HG03460 (cell line): ENCODE measurements at regions not wholly inside any gene's neighbourhood (a gene's known extent, or its start where the extent isn't known, plus 50 kb on each side); places are given as distances from the start of the nearest gene placed in this dataset.

ENCODE experiments used
- ATAC-seq: cut with Tn5 transposase; IDR thresholded peaks from one replicate; pipeline ENCODE4 v1.9.1; 2021; ENCODE audit not compliant: unreplicated experiment

DNA sequence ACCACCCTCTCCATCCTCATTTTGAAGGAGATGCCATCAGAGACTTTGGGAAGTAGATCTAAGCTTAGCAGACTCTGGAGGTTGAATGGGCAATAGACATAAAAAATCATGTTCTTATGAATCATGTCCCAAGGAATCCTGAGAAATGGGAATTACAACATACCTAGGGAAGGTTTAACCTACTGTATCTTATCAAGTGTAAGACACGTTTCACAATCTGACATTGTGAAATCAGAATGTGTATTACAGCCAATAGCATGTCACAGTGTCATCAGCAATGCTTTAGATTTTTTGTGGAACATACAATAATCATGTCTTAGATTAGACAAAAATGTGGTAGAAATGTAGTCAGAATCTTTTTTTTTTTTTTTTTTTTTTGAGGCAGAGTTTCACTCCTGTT lies 332.4 kb upstream of the TLE3 start:
- ATAC-seq, result no peak

DNA sequence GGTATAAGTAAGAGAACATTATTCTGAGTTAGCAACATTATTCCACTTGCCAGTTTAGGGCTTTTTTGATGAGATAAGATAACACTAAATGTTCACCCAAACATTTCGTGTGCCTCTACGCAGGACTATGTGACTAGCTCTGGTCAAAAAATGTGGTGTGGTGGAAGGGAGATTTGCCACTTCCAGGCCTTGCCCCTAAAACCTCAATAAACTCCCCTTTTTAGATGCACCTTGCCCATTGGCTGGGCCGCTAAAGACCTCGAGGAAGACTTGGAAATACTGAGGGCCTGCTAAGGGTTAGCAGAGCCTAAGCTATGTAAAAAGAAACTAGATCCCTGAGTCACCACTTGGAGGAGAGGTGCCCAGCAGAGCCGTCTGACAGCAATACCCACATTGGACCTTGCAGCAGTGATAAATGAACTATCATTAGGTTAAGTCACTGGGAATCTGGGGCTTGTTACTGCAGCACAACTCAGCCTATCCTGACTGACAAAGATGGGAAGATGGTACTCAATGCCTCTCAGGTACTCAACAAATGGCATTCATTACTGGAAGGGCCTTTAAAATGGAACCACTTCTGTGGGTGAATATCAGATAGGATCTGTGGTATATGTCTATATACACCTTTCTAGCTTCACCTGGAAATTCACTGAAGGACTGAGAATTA lies 331.5 kb upstream of the TLE3 start:
- ATAC-seq, result no peak

DNA sequence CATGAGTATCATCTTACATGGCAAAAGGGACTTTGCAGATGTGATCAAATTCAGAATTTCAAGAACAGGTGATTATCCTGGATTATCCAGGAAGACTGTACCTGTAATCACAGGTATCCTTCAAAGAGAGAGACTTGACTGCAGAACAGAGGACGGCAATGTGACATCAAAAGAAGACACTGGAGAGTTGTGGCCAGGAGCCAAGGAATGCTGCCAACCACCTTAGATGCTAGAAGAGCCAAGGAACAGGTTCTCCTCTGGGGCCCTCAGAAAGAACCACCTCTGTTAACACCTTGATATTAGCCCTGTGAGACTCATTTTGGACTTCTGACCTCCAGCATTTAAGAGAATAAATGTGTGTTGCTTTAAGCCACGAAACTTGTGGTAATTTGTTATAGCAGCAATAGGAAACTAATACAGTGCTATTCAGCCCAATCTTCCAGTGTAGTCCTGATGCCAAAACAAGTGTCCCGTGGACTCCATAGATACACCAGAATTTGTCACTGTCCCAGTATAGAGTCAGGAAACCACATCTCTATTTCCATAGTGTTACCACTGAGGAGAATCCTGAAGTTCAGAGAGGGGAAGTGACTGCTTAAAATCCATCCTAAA lies 330.6 kb upstream of the TLE3 start:
- ATAC-seq, result no peak

DNA sequence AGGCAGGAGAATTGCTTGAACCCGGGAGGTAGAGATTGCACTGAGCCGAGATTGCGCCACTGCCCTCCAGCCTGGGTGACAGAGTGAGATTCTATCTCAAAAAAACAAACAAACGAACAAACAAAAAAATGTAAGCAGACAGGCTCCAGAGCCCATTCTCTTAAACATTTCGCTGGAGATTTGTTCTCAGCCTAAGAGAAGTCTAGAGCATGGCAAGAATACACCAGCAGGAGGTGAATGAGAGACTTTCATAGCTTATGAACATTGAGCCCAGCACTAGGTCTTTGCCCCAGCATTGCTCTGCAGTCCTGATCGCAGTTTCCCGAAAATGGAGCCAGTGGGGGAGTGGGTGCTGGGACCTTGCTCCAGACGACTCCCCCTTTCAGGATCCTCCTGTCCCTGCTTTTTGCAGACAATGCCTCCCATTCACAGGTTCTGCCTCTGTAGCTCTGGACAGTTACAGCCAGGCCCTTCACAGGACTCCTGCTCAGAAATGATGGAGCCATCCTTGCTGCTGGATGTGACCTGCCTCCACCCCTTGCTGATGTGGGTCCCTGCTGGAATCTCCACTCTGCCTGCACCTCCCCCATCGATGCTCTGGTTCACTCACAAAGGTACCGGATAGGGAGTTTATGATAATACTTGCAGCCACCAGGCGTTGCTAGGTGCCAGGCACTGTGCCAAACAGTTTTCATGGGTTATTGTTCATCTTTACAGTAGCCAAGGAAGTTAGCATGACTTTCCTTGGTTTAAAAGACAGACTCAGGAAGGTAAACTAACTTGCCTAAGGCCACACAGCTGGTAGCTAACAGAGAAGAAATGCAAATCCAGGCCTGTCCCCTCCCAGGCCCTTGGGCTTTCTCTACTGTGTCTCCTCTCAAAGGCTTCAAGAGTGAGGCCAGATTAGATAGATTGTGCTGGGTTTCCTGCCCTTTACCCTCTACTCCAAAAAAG lies 329.7 kb upstream of the TLE3 start:
- no peak for ATAC-seq

DNA sequence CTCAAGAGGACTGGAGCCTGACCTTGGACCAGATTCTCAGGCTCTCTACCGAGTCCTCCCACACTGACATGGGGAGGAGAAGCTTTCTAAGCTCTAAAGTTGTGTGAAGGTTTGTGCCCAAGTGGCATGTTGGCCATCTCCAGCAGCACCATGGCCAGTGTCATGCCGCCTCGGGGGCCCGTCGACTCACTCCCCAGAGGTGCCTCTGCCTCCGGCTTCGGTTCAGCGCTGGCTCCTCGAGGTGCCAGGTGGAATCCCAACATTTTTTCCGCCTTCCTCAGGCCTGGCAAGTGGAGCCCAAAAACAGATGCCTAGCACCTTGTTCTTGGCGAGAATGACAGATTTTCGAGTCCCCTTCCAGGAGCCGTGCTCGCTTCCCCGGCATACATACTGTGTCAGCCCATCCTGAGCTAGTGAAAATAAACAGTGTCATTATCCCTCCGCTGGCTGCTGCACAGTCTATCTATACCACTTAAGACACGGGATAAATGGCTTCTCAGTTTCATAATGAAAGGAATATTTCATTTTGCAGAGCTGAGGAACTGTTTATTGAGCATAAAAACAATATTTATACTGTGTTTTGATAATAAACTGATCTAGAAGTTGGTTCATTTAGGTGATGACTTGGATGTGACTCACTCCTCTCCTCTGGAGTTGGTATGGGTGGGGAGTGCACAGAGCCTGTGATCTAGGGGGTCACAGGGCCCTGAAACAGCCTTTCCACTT lies 328.5 kb upstream of the TLE3 start:
- no peak for ATAC-seq

DNA sequence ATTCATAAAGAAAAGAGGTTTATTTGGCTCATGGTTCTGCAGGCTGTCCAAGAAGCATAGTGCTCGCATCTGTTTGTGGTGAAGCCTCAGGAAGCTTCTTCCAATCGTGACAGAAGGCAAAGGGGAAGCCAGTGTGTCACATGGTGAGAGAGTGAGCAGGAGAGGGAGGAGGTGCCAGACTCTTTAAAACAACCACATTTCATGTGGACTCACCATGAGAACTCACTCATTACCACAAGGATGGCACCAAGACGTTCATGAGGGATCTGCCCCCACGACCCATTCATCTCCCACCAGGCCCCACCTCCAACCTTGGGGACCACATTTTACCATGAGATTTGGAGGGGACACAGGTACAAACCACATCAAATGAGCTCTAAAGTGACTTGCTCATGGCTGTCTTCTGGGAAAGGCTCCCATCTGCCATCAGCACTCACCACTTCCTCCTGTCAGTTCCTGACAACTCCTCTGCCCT lies 327.3 kb upstream of the TLE3 start:
- no peak for ATAC-seq

DNA sequence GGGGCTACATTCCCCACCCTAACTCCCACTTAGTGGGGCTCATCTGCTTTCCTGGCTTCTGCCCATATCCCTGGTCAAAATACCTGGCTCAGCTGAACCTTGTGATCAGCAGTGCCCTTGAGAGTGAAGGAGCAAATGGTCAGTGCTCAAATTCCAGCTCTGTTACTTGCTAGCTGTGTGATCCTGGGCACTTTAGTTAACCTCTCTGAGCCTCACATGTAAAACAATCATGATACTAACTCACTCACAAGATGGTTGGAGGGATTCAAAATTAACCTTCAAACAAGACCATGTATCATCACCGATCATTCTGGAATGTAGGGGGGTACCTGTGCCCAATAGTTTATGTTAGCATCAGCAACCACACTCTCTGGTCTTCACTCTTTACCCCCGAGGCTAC lies 325.6 kb upstream of the TLE3 start:
- no peak for ATAC-seq

DNA sequence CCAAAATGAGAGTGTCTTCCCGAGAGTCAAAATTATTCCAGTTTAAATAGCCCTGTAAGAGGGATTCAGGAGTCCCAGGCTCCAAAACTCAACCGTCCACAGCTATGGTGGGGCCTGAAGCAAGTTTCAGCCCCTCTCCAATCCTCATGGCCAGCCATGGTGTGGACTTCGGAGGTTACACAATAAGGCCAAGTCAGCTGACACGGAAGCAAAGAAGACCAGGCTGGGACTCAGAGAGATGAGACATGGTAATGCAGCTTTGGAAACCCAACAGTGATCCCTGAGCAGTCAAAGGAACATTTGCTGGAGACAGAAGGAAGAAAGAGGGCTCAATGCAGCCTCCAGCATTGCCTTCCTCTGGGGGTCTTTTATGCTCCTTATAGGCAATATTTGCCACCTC lies 324.6 kb upstream of the TLE3 start:
- no peak for ATAC-seq

DNA sequence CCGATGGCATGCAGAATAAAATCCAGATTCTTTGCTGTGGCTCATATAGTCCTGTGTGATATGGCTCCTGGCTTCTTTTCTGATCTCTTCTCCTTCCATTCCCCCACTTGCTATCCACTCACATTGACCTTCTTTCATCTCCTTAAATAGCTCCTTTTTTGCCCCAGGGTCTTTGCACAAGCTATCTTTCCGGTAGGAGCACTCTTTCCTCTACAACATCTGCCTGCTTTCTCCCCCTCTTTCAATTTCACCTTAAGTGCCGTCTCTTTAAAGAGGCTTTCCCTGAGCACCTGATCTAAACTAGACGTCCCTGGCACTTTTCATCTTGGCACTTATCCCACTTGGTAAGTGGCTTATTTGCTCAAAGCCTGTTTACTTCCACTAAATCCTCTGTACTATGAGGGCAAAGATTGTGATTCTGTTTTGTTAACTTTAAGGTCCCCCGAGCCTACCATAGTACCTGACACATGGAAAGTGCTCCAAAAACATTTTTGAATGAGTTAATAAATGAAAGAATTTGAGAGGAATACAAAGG lies 323.3 kb upstream of the TLE3 start:
- ATAC-seq, result no peak

DNA sequence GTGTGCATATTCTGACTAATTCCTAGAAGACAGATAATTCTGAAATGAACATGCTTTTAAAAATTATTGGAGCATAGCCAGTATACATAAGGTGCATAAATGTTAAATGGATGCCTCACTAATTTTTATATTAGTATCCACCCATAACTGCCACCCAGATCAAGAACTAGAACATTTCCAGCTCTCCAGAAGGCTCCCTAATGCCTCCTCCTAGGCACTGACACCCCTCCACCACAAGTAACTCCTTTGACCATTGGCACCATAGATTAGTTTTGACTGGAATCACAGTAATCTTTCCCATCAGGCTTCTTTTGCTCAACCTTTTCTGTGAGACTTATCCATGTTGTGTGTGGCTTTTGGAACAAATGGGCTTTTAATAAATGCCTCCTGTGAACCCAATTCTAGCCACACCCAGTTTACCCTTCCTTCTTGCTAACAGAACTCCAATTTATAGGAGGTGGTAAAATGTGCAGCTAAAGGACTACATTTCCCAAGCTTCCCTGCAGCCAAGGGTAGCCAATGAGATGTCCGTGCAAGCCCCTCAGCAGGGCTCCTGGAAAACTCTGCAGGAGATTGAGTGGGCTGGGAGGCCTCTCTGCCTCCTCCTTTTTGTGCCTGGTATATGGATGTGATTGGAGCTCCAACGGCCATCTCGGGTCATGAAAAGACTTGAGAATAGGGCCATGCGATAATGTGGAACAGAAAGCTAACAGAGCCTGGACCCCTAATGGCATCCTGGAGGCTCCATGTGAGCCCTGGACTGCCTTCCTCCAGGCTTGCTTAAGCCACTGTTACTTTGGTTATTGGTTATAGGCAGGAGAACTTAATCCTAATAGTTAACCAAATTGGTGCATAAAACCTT lies 322.6 kb upstream of the TLE3 start:
- ATAC-seq, result no peak

DNA sequence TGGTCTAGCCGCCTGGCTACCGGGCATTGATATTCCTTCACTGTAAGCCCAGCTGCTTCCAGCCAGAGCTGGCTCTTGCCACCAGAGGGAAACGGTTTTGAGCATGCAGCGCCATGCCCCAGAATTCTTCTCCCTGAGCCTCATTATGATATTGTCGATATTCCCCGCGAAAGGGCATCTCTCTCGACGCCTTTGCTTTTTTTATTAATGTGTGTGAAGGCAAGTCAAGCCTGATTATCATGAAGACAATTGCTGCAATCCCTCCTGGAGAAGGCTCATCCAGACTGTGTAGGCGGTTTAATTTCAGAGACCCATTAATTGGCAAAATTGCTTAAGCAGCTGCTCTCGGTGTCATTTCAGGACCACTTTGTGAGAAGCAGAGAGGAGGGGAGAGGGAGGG lies 321.2 kb upstream of the TLE3 start:
- ATAC-seq, result no peak

DNA sequence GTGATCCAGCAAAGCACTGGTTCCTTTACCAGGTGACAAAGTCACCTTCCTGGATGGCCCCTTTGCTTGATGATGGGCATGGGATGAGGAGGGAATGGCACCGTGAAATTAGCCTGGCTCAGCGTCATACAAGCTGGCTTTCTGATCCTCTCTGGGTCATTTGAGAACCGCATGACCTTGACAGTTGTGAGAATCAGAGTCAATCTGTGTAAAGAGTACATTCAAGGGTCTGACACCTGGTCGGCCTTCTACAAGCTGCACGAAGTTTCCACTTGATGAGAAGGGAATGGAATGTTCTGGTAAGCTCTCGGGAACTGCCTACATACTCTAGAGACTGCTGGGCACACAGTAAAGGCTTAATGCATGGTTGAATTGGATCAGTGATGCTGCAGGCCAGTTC lies 319.8 kb upstream of the TLE3 start:
- ATAC-seq, result no peak

DNA sequence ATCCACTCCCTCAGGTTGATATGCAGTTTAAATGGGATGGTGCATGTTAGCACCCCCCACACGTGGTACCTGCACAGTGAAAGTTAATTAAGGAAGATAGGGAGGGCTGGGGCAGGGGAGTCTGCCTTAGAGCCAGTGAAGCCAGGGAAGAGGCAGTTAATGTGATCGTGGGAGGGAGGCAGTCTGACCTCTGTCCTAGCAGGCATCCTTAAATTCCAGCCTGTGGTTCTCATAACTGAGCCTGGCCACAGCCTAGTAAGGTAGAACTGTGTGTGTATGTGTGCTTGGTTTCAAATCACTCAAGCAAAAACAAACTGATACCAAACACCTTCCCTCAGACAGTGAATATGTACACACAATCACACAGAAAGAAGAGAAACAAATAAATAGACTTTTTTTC lies 319.1 kb upstream of the TLE3 start:
- no peak for ATAC-seq

DNA sequence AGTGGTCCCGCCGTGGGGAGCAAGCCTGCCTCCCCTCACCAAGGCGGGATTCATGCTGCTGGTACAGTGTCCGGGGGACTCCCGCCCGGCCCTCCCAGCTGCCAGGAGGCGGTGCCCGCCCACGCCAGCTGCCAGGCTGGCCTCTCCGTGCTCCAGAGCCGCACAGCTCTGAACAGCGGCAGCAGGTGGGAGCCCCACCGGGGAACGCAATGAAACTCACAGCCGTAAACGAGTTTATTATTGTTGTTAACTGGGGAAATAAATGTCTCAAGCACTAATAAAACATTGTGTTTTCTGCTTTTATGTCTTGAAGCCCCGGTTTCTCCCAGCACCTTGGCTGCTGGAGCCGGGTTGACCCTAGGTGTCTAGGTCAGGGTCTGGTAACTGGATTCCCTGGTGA lies 317.7 kb upstream of the TLE3 start:
- ATAC-seq, result no peak

DNA sequence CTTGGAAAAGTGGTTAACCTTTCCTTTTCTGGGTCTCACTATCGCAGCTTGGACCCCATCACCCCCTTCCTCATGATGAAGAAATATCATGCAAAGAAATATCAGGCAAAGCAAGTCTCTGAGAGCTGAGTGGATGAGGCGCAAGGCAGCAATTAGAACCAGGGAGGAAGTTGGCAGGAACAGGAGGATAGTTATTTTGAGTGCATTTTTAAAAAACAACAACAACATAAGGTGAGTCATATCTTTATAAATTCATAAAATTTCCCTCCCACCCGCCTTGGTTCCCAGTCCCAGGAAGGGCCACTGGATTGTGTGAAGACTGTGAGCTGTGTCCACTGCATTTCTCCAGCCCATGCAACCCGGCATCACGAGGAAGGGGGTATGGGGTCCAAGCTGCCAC lies 316.9 kb upstream of the TLE3 start:
- ATAC-seq, result no peak

DNA sequence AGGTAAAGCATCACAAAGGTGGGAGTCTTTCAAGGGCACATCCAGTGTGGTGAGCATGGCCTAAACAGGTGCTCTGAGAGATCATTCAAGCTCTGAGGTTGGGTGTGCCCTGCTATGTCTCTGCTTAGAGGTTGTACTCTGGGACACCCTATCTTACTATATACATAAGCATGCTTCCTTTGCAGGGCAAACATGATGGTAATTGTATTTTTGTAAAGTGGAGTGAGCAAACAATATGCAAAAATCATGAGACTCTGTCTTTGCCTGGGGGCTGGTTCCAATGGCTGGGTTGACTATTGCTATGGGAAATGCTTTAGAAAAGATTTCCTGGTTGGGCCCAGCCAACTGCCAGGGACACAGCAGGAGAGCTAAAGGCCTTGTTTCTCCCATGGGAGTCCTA lies 315.1 kb upstream of the TLE3 start:
- no peak for ATAC-seq

DNA sequence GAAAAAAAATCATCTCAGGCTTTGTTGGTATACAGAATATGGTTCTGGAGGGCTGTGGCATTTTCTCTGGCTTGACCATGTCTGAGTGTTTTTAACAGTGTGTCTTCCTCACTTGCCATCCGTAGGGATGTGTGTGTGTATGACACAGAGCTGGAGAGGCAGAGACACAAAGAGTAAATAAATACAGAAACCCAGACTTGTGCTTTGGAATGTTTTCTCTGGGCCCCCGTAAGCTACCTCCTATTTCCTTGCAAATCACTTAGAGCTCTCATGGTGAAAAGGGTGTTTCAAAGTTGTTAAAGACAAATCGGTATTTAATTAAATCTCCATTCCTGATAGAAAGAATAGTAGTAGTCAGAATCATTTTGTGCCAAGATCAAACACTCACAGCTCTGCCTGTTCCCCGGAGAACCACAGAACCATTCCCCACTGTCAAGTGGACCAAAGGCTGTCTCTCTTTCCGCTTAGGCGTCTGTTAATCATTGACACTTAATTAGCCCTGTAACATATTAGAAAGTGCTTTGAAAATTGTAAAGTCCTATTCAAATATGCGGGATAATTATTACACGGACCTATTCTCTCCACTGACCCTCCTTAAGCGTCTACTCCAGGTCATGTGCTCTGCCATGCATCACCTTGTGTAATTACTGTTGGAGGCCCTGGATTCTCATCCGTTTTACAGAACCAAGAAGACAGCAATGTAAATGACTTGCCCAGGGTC lies 313.6 kb upstream of the TLE3 start:
- no peak for ATAC-seq

DNA sequence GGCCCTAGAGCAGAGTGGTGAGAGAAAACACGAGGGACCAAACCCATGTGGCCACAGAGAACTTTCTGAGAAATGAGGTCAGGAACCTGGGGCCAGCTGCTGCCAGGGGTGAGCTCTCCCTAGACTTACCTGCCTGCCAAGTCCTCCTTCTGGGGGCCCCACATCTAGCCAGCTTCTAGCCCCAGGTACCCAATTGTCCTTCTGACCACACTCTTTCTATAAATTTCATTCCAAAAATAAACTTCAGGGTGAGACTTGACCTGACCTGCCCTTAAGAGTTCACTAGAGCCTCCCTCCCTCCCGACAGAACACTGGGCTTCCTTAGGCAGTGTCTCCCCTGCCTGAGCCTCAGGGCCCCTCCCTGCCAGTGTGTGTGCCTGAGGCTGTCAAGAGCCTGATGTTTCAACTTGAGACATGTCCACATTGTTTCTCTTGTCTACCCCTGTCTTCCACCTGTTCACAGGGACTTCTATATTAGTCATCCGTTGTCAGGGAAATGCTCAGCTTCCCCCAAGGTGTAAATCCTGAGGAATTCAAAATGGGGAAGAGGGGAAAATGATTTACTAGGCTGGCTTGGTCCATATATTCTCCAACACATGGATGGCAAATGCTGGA lies 312.8 kb upstream of the TLE3 start:
- ATAC-seq, result no peak

DNA sequence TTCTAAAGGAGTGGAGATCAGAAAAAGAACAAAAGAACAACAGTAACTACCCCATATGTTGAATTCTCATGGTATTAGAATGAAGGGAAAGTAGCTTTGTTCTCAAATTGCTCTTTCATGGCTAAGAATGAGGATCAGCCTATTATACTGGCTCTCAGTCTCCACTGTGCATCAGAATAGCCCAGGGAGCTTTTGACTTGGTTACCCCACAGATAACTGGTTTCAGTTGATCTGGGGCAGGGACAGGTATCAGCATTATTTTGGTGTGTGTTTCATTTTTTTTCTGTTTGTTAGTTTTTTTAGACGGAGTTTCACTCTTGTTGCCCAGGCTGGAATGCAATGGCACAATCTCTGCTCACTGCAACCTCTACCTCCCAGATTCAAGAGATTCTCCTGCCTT lies 311.7 kb upstream of the TLE3 start:
- ATAC-seq, result no peak
